Mammary epithelial cell (primary cell): ENCODE measurements at regions not wholly inside any gene's neighbourhood (a gene's known extent, or its start where the extent isn't known, plus 50 kb on each side); places are given as distances from the start of the nearest gene placed in this dataset.

ENCODE experiments used
- EZH2 ChIP-seq: IDR thresholded peaks from 2 replicates; pipeline ENCODE4 v1.6.1; 2012; ENCODE audit warnings: low read length, inconsistent platforms, borderline replicate concordance
- TF ChIP-seq, protein P1 (sequence below), 2 donors: IDR thresholded peaks in 1 of 2; conservative IDR thresholded peaks in 1 of 2; 2 replicates each; pipeline ENCODE4 v1.5.1; 2011 to 2012; ENCODE audit warnings: inconsistent platforms in 2 of 2, low read length in 2 of 2, mild to moderate bottlenecking in 2 of 2, control low read depth in 1 of 2, low read depth in 1 of 2; ENCODE audit not compliant: insufficient read depth in 1 of 2; ENCODE audit errors: extremely low read depth in 1 of 2

DNA sequence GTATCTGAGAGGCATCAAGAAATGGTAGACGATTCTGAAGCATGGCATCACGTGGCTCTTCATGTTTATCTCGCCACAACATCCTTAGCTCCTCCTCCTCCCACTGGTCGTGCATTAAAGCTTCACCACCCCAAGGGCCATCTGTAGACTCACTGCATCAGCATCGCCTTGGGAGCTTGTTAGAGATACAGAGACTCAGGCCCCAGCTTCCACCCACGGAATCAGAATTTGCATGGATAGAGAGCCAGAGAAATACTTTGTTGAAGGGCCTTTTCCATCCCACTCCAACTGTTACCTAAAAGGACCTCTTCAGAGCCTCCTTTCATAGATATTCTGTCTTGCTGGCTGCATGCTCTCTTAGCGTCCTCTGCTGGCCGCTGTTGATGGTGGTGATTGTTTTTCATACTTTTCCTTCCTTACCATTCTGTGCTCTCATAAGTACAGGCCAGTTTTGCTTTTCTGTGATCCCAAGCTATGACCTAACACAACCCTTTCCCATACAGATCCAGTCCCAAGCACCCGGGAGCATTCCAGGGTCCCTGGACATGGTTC, 1049.4 kb upstream of the EEF2KMT start:
- TF ChIP-seq, protein P1, sequence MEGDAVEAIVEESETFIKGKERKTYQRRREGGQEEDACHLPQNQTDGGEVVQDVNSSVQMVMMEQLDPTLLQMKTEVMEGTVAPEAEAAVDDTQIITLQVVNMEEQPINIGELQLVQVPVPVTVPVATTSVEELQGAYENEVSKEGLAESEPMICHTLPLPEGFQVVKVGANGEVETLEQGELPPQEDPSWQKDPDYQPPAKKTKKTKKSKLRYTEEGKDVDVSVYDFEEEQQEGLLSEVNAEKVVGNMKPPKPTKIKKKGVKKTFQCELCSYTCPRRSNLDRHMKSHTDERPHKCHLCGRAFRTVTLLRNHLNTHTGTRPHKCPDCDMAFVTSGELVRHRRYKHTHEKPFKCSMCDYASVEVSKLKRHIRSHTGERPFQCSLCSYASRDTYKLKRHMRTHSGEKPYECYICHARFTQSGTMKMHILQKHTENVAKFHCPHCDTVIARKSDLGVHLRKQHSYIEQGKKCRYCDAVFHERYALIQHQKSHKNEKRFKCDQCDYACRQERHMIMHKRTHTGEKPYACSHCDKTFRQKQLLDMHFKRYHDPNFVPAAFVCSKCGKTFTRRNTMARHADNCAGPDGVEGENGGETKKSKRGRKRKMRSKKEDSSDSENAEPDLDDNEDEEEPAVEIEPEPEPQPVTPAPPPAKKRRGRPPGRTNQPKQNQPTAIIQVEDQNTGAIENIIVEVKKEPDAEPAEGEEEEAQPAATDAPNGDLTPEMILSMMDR (conservative IDR thresholded peaks at IDR 0.05 in 1 of 2, IDR thresholded peaks at IDR 0.05 in 1 of 2; ENCODE audit: extremely low read depth in 1 of 2, insufficient read depth in 1 of 2, low read depth in 1 of 2, low read length in 2 of 2) = no peak
- no peak for TF ChIP-seq EZH2
